HG03135 (cell line): ENCODE measurements at regions not wholly inside any gene's neighbourhood (a gene's known extent, or its start where the extent isn't known, plus 50 kb on each side); places are given as distances from the start of the nearest gene placed in this dataset.
"Not testable (repeated sequence)": the region's sequence is repeated elsewhere in the genome, so short reads cannot be mapped to it uniquely, and the experiment has no call there.

Experiments
- ATAC-seq: cut with Tn5 transposase; IDR thresholded peaks from one replicate; pipeline ENCODE4 v1.9.1; 2021; ENCODE audit warnings: mild to moderate bottlenecking, moderate library complexity; ENCODE audit not compliant: unreplicated experiment

DNA sequence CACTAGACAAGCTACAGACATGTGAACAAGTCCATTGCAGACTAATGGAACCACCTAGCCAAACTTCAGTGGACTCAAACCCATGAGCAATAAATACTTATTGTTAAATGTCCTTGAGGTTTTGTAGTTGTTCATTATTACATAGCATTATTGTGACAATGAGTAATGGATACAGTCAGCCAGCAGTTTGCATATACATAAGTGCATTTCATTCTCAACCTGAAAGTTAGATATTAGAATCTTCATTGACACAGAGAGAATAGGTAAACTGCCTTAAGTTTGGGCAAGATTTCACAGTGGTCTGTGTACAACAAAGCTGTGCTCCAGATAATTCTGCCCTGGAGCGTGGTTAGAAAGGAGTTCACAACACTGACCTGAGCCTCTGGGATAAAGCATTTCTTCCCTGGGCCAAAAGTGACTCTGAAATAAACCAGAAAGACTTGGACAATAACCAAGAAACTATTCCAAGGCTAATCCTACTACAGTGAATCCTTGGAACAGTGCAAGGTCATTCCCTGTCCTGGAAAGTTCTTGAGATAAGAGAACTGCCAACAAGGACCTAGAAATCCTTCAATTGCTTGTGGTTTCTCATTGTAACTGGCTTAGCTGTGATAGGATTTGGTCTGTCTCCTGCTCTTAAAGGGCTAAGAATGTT, 225.5 kb upstream of the STT3B start:
- ATAC-seq, result no peak

DNA sequence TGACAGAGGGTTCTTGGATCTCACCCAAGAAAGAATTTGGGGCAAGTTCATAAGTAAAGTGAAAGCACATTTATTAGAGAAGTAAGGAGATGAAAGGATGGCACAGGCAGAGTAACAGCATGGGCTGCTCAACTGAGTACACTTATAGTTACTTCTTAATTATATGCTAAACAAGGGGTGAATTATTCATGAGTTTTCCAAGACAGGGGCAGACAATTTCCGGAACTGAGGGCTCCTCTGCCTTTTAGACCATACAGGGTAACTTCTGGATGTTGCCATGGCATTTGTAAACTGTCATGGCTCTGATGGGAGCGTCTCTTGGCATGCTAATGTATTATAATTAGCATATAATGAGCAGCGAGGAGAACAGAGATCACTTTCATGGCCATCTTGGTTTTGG, 221.2 kb upstream of the STT3B start:
- no peak for ATAC-seq

DNA sequence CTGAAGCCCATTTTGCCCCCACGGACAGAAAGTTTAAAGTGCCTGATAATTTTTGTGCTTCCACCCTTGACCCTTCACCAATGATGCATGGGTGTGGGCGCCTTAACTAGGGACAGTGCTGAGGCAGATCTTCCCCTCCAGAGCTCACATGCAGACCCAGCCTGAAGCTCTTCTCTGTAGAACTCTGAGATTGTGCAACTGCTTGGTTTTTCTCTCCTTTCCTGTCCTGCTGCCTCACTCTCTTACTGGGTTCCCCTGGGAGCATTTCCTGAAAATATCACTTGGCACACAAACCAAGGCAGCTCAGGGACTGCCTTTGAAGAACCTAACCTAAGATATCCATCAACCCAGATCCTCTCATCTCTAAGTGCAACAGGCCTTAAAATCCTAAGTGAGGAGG, 220.3 kb upstream of the STT3B start:
- ATAC-seq, result no peak

DNA sequence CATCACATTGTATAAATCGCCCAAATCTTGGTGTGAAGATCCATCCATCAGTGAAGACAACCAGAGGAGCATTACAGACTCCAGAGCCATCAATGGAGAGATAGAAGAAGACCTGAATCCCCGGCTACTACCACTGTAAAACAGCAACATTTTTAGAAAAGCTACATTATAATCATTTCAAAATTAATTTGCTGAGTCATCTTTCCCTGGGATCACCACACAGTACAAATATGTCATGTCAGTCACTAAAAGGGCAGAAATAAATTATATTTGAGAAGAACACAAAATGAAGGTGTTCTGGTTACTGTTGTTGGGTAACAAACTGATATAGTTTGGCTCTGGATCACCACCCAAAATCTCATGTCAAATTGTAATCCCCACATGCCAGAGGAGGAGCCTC, 218.5 kb upstream of the STT3B start:
- ATAC-seq, result no peak

DNA sequence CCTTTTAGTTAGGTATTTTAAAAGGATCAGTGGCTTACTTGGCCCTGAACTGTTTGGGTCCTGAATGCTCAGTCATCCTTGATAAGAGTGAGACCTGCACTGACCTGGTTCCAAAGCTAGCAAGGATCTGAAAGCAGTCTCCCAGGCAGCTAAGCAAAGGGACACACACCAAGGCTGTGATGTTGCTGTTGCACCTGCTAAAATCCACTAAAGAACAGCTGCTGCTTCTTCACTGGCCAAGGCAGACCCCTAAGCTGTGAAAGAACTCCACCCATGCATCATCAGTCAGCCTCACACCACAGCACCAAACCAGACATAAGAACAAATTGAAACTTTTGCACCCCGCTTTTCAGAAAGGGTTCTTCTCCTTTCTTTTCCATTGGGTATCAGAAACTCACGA, 213.4 kb upstream of the STT3B start:
- no peak for ATAC-seq

- ATAC-seq, result no peak
These were observed 211.1 kb upstream of the STT3B start for GRCh38 chr3:31321620-31322019.

GRCh38 chr3:31322460-31322859, 210.3 kb upstream of the STT3B start:
- ATAC-seq, result no peak

- ATAC-seq, result not testable (repeated sequence)
These were observed 204.8 kb upstream of the STT3B start for GRCh38 chr3:31327826-31328357.

- ATAC-seq, result no peak
These were observed 201.4 kb upstream of the STT3B start for GRCh38 chr3:31331278-31331677.

DNA sequence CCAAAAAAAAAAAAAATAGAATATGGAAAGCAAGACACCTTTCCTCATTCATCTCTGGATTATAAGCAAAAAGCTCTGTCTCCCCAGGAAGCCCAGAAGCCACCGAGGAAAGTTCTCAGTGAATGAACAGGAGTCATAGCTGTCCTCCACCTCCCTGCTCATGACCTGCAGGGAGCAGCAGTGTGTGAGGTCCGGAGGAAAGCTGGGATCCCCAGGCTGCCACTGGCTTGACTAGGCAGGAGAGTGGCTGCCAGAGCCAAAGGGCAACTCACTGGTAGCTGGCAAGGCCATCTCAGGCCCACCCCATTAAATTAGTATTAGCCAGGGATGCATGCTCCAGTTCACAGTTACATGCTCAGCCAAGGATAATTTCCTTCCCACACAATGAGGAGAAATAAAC, 191.6 kb upstream of the STT3B start:
- no peak for ATAC-seq

GRCh38 chr3:31343075-31343474, 189.7 kb upstream of the STT3B start:
- no peak for ATAC-seq

DNA sequence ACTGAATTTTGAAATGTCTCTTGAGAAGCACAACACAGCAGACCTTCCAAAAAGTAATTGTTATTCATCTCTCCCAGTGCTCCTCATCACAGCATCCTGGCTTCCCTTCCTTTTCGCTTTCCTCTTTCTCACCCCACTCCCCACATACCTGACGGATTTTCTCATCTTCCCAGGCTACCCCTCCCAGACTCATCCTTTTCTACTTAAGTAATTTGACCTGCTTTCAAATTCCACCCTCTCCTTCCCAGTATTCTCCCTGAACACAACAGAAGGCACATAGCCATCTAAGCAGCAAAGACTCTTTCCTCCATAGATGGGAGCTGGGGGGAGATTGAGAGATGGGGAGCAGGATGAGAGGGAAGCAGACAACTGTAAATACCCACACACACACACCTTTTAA, 187.1 kb upstream of the STT3B start:
- ATAC-seq, result no peak

DNA sequence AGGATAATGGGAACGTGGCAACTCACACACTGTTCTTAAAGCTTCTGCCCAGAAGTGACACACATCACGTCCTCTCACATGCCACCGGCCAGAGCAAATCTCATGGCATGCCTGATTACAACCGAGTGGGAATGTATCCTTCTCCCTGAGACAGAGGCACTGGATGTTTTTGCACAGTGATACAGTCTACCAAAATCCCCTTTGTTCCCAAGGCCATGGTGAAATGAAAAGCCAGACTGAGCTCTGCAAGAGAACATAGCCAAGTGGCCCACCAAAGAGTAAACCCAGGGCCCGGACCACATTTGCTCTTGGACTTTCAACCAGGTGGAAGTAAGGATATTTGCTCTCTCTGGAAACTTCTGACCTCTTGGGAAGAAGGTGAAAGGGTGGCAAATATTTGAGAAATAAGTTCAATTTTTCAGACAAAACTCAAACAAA, 186.2 kb upstream of the STT3B start:
- ATAC-seq, result no peak

- no peak for ATAC-seq
These were observed 183.6 kb upstream of the STT3B start for GRCh38 chr3:31349001-31349748.

DNA sequence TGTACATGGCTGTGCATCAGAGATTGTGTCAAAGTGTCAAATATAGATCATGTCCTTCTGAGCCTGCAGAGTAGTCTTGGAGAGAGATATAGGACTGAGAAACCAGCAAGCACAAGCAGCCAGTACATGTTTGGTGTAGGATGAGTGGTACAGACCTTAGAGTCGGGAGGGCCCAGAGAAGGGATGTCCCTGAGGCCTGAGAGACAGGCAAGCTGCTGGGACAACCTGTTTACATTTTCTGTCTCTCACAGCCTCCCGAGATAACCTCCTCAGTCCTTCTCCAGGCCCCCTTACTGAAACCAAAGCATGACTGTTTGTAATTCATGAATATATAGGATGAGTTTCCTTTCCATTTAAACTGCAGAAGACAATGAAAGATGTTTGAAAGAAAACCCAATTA, 182.4 kb upstream of the STT3B start:
- ATAC-seq, result no peak

- ATAC-seq, result no peak
These were observed 180.4 kb upstream of the STT3B start for GRCh38 chr3:31352331-31352730.

GRCh38 chr3:31353166-31353565, 179.6 kb upstream of the STT3B start:
- no peak for ATAC-seq

GRCh38 chr3:31354373-31354772, 178.4 kb upstream of the STT3B start:
- no peak for ATAC-seq

DNA sequence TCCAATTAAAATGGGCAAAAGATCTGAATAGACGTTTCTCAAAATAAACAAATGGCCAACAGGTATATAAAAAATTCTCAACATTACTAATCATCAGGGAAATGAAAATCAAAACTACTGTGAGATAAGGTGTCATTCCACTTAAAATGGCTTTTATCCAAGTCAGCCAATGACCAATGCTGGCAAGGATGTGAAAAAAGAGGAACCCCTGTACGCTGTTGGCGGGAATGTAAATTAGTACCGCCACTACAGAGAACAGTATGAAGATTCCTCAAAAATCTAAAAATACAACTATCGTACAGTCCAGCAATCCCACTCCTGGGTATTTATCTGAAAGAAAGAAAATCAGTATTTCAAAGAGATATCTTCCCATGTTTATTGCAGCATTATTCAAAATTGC, 176.9 kb upstream of the STT3B start:
- ATAC-seq, result no peak

- no peak for ATAC-seq
These were observed 175.8 kb upstream of the STT3B start for GRCh38 chr3:31356941-31357340.

GRCh38 chr3:31357451-31357850, 175.3 kb upstream of the STT3B start:
- no peak for ATAC-seq

- no peak for ATAC-seq
These were observed 174.2 kb upstream of the STT3B start for GRCh38 chr3:31358473-31359070.
